K562 (cell line): ENCODE measurements at regions not wholly inside any gene's neighbourhood (a gene's known extent, or its start where the extent isn't known, plus 50 kb on each side); places are given as distances from the start of the nearest gene placed in this dataset.

ENCODE experiments used
- CHD7 ChIP-seq: fragments of 200-600 bp; sonication (generic); IDR thresholded peaks from one replicate; pipeline ENCODE4 v1.6.1; 2012; ENCODE audit warnings: mild to moderate bottlenecking, low read depth, low read length, inconsistent platforms
- IRF9 ChIP-seq: fragments of 450-650 bp; IDR thresholded peaks from 2 replicates; pipeline ENCODE4 v1.6.1; 2016; ENCODE audit warnings: missing biosample characterization, missing genetic modification characterization
- NBN ChIP-seq: fragments of 450-650 bp; IDR thresholded peaks from 2 replicates; pipeline ENCODE4 v1.6.1; 2016; ENCODE audit warnings: low read depth, mild to moderate bottlenecking
- TRIM24 ChIP-seq, 2 experiments: fragments of 450-650 bp; IDR thresholded peaks; 2 replicates each; pipeline ENCODE4 v1.6.1; 2016

GRCh38 chr6:77151241-77151640 lies 312.1 kb downstream of the HTR1B start (continued):
- TF ChIP-seq CHD7: no peak
- no peak for TF ChIP-seq NBN
- TF ChIP-seq IRF9 (tag): no peak
- no peak for TF ChIP-seq TRIM24 (IDR thresholded peaks at IDR 0.05)
